Liver (tissue), 8 donors: ENCODE measurements at regions not wholly inside any gene's neighbourhood (a gene's known extent, or its start where the extent isn't known, plus 50 kb on each side); places are given as distances from the start of the nearest gene placed in this dataset.

Experiments used
- DNase-seq: peaks from one replicate; pipeline ENCODE4 v3.0.0-alpha.2; 2017; ENCODE audit warnings: low spot score
- H3K27ac ChIP-seq, 2 donors: one replicate each; pipeline ENCODE4 v1.7.0; 2013; ENCODE audit warnings: inconsistent platforms in 2 of 2, low read length in 2 of 2, control low read depth in 1 of 2, low read depth in 1 of 2, mild to moderate bottlenecking in 1 of 2
- H3K27me3 ChIP-seq, 4 donors: one replicate each; pipeline versions ENCODE4 v1.6.1 to v1.7.0; 2013; ENCODE audit warnings: low read length in 3 of 4, inconsistent platforms in 1 of 4, mild to moderate bottlenecking in 1 of 4, moderate library complexity in 1 of 4; ENCODE audit not compliant: control insufficient read depth in 4 of 4, insufficient read depth in 4 of 4
- H3K36me3 ChIP-seq, 4 donors: one replicate each; pipeline versions ENCODE4 v1.6.1 to v1.7.0; 2013; ENCODE audit warnings: low read length in 3 of 4, mild to moderate bottlenecking in 3 of 4, low read depth in 1 of 4, moderate library complexity in 1 of 4; ENCODE audit not compliant: control insufficient read depth in 4 of 4, insufficient read depth in 3 of 4
- H3K4me1 ChIP-seq, 4 donors: one replicate each; pipeline versions ENCODE4 v1.6.1 to v1.7.0; 2013; ENCODE audit warnings: low read length in 3 of 4, mild to moderate bottlenecking in 3 of 4, moderate library complexity in 1 of 4; ENCODE audit not compliant: control insufficient read depth in 4 of 4, insufficient read depth in 4 of 4
- H3K4me3 ChIP-seq, 3 donors: one replicate each; pipeline versions ENCODE4 v1.6.1 to v1.7.0; 2013; ENCODE audit warnings: low read length in 3 of 3, control low read depth in 1 of 3, low read depth in 1 of 3, mild to moderate bottlenecking in 1 of 3
- H3K9ac ChIP-seq, 2 donors: one replicate each; pipeline ENCODE4 v1.7.0; 2013; ENCODE audit warnings: low read length in 2 of 2, mild to moderate bottlenecking in 2 of 2, moderate library complexity in 2 of 2, control low read depth in 1 of 2, low read depth in 1 of 2
- H3K9me3 ChIP-seq, 4 donors: one replicate each; pipeline versions ENCODE4 v1.6.1 to v1.7.0; 2013; ENCODE audit warnings: low read length in 3 of 4; ENCODE audit not compliant: control insufficient read depth in 4 of 4
- EGR1 ChIP-seq, 2 donors: IDR thresholded peaks; 2 replicates each; pipeline ENCODE4 v1.6.1; 2016 to 2018; ENCODE audit warnings: antibody characterized with exemption in 2 of 2, low read depth in 2 of 2
- FOXA1 ChIP-seq: IDR thresholded peaks from 2 replicates; pipeline ENCODE4 v1.6.1; 2016; ENCODE audit warnings: antibody characterized with exemption
- FOXA2 ChIP-seq: IDR thresholded peaks from 2 replicates; pipeline ENCODE4 v1.6.1; 2016; ENCODE audit warnings: antibody characterized with exemption
- GABPA ChIP-seq, 2 donors: IDR thresholded peaks in 1 of 2; conservative IDR thresholded peaks in 1 of 2; 2 replicates each; pipeline ENCODE4 v1.6.1; 2016; ENCODE audit warnings: antibody characterized with exemption in 2 of 2, mild to moderate bottlenecking in 1 of 2, moderate library complexity in 1 of 2
- HNF4A ChIP-seq, 2 donors: conservative IDR thresholded peaks; 2 replicates each; pipeline ENCODE4 v1.6.1; 2016; ENCODE audit warnings: antibody characterized with exemption in 2 of 2, mild to moderate bottlenecking in 2 of 2
- HNF4G ChIP-seq: IDR thresholded peaks from 2 replicates; pipeline ENCODE4 v1.6.1; 2016; ENCODE audit warnings: antibody characterized with exemption
- JUND ChIP-seq, 2 donors: IDR thresholded peaks; 2 replicates each; pipeline ENCODE4 v1.6.1; 2016; ENCODE audit warnings: antibody characterized with exemption in 2 of 2
- NR2F2 ChIP-seq: IDR thresholded peaks from 2 replicates; pipeline ENCODE4 v1.6.1; 2016; ENCODE audit warnings: antibody characterized with exemption
- RAD21 ChIP-seq, 2 donors: IDR thresholded peaks; 2 replicates each; pipeline ENCODE4 v1.6.1; 2016; ENCODE audit warnings: antibody characterized with exemption in 2 of 2, mild to moderate bottlenecking in 2 of 2
- RXRA ChIP-seq, 2 donors: IDR thresholded peaks; 2 replicates each; pipeline ENCODE4 v1.6.1; 2017 to 2018; ENCODE audit warnings: antibody characterized with exemption in 2 of 2, mild to moderate bottlenecking in 1 of 2
- TAF1 ChIP-seq: conservative IDR thresholded peaks from 2 replicates; pipeline ENCODE4 v1.6.1; 2016; ENCODE audit warnings: antibody characterized with exemption, mild to moderate bottlenecking
- YY1 ChIP-seq: IDR thresholded peaks from 2 replicates; pipeline ENCODE4 v1.6.1; 2016; ENCODE audit warnings: antibody characterized with exemption, mild to moderate bottlenecking
- WGBS: extraction: QIAGEN DNeasy Blood & Tissue Kit; methylation state at CpG from one replicate; pipeline ENCODE4 v1.1.7; 2013; 5-methylcytosine and 5-hydroxymethylcytosine counted together
- TF ChIP-seq, protein P1 (sequence below): IDR thresholded peaks from 2 replicates; pipeline ENCODE4 v1.6.1; 2016; ENCODE audit warnings: antibody characterized with exemption, mild to moderate bottlenecking
- TF ChIP-seq, protein P2 (sequence below): IDR thresholded peaks from 2 replicates; pipeline ENCODE4 v1.6.1; 2016; ENCODE audit warnings: antibody characterized with exemption
- TF ChIP-seq, protein P3 (sequence below): fragments of 150-350 bp; IDR thresholded peaks from 2 replicates; pipeline ENCODE4 v1.5.1; 2017; ENCODE audit warnings: improper control_type of control experiment, low read depth, low read length; ENCODE audit not compliant: missing input control
- TF ChIP-seq, protein P4 (sequence below): IDR thresholded peaks from 2 replicates; pipeline ENCODE4 v1.6.1; 2016; ENCODE audit warnings: antibody characterized with exemption
- donor health status: healthy.
- donor health status: healthy.
- donor health status: healthy.
- donor health status: healthy.
- donor health status: healthy.

DNA sequence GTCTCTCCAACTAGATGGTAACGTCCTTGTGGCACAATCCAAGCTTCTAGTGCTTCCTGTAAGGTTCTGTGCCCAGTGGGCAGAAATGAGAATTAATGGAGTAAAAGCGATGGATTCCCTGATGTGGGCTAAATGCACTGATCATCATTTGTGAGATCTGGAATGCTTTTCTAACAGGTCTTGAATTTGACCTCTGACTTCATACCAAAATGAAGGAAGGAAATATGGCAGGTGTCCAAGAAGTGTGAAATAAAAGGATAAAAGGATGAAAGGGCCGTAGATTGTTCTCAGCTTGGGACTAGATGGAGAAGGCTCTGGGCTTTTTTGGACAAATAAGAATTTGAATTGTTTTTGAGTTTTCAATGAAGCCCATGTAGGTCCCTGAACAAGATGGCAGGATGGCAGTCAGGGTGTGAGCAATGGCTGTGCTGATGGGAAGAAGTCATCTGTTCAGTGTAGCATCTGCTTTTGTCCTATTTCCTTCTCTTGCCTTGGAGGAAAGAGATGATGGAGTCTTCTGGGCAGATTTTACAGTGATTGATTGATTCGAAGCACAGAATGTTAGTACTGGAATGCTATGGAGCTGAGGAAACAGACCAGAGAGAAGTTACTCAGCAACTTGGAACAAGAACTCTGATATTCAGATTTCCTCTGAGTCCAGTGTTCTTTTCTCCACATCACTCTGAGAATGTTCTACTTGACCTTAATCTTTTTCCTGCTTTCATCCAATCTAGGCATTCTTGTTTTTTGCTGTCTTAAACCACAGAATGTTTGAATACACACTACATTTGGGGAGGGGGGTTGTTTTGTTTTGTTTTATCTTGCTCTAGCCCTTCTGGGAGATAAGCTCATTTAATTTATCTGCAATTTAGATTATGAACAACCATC lies 286.0 kb downstream of the HLX start:
- H3K4me1 ChIP-seq: no peaks in the 10 kb centered on the region
- H3K27ac ChIP-seq: no peak overlapping the region
- no peaks in the 10 kb centered on the region for H3K9me3 ChIP-seq
- no peak for DNase-seq
- no peaks in the 10 kb centered on the region for H3K36me3 ChIP-seq
- H3K9ac ChIP-seq: no peak overlapping the region
- no peaks in the 10 kb centered on the region for H3K27me3 ChIP-seq
- TF ChIP-seq, protein P1, sequence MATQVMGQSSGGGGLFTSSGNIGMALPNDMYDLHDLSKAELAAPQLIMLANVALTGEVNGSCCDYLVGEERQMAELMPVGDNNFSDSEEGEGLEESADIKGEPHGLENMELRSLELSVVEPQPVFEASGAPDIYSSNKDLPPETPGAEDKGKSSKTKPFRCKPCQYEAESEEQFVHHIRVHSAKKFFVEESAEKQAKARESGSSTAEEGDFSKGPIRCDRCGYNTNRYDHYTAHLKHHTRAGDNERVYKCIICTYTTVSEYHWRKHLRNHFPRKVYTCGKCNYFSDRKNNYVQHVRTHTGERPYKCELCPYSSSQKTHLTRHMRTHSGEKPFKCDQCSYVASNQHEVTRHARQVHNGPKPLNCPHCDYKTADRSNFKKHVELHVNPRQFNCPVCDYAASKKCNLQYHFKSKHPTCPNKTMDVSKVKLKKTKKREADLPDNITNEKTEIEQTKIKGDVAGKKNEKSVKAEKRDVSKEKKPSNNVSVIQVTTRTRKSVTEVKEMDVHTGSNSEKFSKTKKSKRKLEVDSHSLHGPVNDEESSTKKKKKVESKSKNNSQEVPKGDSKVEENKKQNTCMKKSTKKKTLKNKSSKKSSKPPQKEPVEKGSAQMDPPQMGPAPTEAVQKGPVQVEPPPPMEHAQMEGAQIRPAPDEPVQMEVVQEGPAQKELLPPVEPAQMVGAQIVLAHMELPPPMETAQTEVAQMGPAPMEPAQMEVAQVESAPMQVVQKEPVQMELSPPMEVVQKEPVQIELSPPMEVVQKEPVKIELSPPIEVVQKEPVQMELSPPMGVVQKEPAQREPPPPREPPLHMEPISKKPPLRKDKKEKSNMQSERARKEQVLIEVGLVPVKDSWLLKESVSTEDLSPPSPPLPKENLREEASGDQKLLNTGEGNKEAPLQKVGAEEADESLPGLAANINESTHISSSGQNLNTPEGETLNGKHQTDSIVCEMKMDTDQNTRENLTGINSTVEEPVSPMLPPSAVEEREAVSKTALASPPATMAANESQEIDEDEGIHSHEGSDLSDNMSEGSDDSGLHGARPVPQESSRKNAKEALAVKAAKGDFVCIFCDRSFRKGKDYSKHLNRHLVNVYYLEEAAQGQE: no peak
- TF ChIP-seq RAD21 (IDR thresholded peaks at IDR 0.05) (no peak), JUND (IDR thresholded peaks at IDR 0.05) (no peak), FOXA1 (no peak), TAF1 (no peak), HNF4G (no peak), FOXA2 (no peak), NR2F2 (no peak), GABPA (IDR thresholded peaks at IDR 0.05 in 1 of 2, conservative IDR thresholded peaks at IDR 0.05 in 1 of 2) (no peak), EGR1 (IDR thresholded peaks at IDR 0.05; ENCODE audit: low read depth in 2 of 2) (no peak), HNF4A (conservative IDR thresholded peaks at IDR 0.05) (no peak), YY1 (no peak), RXRA (IDR thresholded peaks at IDR 0.05) (no peak)
- TF ChIP-seq, protein P2, sequence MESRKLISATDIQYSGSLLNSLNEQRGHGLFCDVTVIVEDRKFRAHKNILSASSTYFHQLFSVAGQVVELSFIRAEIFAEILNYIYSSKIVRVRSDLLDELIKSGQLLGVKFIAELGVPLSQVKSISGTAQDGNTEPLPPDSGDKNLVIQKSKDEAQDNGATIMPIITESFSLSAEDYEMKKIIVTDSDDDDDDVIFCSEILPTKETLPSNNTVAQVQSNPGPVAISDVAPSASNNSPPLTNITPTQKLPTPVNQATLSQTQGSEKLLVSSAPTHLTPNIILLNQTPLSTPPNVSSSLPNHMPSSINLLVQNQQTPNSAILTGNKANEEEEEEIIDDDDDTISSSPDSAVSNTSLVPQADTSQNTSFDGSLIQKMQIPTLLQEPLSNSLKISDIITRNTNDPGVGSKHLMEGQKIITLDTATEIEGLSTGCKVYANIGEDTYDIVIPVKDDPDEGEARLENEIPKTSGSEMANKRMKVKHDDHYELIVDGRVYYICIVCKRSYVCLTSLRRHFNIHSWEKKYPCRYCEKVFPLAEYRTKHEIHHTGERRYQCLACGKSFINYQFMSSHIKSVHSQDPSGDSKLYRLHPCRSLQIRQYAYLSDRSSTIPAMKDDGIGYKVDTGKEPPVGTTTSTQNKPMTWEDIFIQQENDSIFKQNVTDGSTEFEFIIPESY: no peak
- TF ChIP-seq, protein P3, sequence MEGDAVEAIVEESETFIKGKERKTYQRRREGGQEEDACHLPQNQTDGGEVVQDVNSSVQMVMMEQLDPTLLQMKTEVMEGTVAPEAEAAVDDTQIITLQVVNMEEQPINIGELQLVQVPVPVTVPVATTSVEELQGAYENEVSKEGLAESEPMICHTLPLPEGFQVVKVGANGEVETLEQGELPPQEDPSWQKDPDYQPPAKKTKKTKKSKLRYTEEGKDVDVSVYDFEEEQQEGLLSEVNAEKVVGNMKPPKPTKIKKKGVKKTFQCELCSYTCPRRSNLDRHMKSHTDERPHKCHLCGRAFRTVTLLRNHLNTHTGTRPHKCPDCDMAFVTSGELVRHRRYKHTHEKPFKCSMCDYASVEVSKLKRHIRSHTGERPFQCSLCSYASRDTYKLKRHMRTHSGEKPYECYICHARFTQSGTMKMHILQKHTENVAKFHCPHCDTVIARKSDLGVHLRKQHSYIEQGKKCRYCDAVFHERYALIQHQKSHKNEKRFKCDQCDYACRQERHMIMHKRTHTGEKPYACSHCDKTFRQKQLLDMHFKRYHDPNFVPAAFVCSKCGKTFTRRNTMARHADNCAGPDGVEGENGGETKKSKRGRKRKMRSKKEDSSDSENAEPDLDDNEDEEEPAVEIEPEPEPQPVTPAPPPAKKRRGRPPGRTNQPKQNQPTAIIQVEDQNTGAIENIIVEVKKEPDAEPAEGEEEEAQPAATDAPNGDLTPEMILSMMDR: no peak
- TF ChIP-seq, protein P4, sequence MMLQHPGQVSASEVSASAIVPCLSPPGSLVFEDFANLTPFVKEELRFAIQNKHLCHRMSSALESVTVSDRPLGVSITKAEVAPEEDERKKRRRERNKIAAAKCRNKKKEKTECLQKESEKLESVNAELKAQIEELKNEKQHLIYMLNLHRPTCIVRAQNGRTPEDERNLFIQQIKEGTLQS: no peak
- no peak overlapping the region for H3K4me3 ChIP-seq
- 78% methylated on average over 4 of the region's 4 CpGs for WGBS
